ENCODE measurements at regions not wholly inside any gene's neighbourhood (a gene's known extent, or its start where the extent isn't known, plus 50 kb on each side); places are given as distances from the start of the nearest gene placed in this dataset.

DNA sequence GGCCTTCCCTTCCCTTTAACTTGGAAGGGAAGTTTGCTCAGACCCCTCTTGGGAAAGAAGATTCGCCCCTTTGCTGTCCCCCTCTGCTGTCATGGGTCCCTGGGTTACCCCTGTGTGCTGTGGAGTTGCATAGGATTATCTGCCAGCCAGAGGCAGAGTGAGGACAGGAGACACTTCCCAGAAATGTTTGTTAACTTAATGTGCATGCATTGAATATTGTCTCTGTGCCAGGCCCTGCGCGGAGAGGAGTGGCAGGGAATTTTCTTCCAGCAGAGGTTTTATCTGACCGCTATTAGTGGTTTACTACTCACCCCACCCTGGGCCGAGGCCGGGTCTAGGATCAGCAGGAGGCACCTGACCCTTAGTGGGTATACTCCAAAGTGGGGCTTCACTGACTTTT is 894.8 kb downstream of the TBC1D22A start (continued):
- TF ChIP-seq ZNF565 (CRISPR knock-in tag; conservative IDR thresholded peaks at IDR 0.05; ENCODE audit: low read depth): no peak
- no peak for TF ChIP-seq GLIS3 (CRISPR knock-in tag; IDR thresholded peaks at IDR 0.05)
- TF ChIP-seq TCF4 (CRISPR knock-in tag; IDR thresholded peaks at IDR 0.05; ENCODE audit: borderline replicate concordance): no peak
- TF ChIP-seq ZFP3 (CRISPR knock-in tag; IDR thresholded peaks at IDR 0.05): no peak
- no peak for TF ChIP-seq ZNF70 (CRISPR knock-in tag; IDR thresholded peaks at IDR 0.05)
- TF ChIP-seq OSR1 (CRISPR knock-in tag; IDR thresholded peaks at IDR 0.05): no peak
- TF ChIP-seq, protein P1, sequence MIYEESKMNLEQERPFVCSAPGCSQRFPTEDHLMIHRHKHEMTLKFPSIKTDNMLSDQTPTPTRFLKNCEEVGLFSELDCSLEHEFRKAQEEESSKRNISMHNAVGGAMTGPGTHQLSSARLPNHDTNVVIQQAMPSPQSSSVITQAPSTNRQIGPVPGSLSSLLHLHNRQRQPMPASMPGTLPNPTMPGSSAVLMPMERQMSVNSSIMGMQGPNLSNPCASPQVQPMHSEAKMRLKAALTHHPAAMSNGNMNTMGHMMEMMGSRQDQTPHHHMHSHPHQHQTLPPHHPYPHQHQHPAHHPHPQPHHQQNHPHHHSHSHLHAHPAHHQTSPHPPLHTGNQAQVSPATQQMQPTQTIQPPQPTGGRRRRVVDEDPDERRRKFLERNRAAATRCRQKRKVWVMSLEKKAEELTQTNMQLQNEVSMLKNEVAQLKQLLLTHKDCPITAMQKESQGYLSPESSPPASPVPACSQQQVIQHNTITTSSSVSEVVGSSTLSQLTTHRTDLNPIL (CRISPR knock-in tag; IDR thresholded peaks at IDR 0.05; ENCODE audit: low read depth): no peak
- TF ChIP-seq, protein P2, sequence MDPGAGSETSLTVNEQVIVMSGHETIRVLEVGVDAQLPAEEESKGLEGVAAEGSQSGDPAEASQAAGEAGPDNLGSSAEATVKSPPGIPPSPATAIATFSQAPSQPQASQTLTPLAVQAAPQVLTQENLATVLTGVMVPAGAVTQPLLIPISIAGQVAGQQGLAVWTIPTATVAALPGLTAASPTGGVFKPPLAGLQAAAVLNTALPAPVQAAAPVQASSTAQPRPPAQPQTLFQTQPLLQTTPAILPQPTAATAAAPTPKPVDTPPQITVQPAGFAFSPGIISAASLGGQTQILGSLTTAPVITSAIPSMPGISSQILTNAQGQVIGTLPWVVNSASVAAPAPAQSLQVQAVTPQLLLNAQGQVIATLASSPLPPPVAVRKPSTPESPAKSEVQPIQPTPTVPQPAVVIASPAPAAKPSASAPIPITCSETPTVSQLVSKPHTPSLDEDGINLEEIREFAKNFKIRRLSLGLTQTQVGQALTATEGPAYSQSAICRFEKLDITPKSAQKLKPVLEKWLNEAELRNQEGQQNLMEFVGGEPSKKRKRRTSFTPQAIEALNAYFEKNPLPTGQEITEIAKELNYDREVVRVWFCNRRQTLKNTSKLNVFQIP (CRISPR knock-in tag; IDR thresholded peaks at IDR 0.05; ENCODE audit: borderline replicate concordance, low read depth): no peak
- no peak for TF ChIP-seq SNAI2 (CRISPR knock-in tag; IDR thresholded peaks at IDR 0.05)
- TF ChIP-seq ZC3H10 (CRISPR knock-in tag; IDR thresholded peaks at IDR 0.05): no peak

DNA sequence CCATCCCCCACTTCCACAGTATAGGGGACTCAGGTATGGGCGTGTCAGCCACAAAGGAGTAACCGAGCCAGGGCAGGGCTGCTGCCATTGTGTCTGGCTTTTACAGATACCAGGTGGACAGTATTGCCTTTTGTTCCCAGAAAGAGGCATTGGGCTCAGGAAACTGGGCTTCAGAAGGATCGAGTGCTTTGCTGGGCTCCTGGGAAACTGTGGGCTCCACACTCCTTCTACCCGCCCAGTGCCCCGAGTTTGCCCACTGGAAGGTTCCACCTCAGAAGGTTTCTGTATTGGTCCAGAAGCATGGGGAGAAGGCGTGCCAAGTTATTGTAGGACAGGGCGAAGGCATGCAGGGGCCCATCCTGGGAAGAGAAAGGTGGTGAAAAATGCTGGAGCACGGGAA is 894.4 kb downstream of the TBC1D22A start:
- no peak for ATAC-seq
- TF ChIP-seq, protein P3, sequence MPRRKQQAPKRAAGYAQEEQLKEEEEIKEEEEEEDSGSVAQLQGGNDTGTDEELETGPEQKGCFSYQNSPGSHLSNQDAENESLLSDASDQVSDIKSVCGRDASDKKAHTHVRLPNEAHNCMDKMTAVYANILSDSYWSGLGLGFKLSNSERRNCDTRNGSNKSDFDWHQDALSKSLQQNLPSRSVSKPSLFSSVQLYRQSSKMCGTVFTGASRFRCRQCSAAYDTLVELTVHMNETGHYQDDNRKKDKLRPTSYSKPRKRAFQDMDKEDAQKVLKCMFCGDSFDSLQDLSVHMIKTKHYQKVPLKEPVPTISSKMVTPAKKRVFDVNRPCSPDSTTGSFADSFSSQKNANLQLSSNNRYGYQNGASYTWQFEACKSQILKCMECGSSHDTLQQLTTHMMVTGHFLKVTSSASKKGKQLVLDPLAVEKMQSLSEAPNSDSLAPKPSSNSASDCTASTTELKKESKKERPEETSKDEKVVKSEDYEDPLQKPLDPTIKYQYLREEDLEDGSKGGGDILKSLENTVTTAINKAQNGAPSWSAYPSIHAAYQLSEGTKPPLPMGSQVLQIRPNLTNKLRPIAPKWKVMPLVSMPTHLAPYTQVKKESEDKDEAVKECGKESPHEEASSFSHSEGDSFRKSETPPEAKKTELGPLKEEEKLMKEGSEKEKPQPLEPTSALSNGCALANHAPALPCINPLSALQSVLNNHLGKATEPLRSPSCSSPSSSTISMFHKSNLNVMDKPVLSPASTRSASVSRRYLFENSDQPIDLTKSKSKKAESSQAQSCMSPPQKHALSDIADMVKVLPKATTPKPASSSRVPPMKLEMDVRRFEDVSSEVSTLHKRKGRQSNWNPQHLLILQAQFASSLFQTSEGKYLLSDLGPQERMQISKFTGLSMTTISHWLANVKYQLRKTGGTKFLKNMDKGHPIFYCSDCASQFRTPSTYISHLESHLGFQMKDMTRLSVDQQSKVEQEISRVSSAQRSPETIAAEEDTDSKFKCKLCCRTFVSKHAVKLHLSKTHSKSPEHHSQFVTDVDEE (CRISPR knock-in tag; IDR thresholded peaks at IDR 0.05): no peak
- TF ChIP-seq RARB (CRISPR knock-in tag; IDR thresholded peaks at IDR 0.05) (no peak), BACH2 (CRISPR knock-in tag; IDR thresholded peaks at IDR 0.05; ENCODE audit: borderline replicate concordance) (no peak), ZNF8 (CRISPR knock-in tag; IDR thresholded peaks at IDR 0.05) (no peak), GLIS3 (CRISPR knock-in tag; IDR thresholded peaks at IDR 0.05) (no peak), ESRRG (CRISPR knock-in tag; IDR thresholded peaks at IDR 0.05) (no peak), TOX (CRISPR knock-in tag; IDR thresholded peaks at IDR 0.05; ENCODE audit: borderline replicate concordance) (no peak)
- TF ChIP-seq, protein P4, sequence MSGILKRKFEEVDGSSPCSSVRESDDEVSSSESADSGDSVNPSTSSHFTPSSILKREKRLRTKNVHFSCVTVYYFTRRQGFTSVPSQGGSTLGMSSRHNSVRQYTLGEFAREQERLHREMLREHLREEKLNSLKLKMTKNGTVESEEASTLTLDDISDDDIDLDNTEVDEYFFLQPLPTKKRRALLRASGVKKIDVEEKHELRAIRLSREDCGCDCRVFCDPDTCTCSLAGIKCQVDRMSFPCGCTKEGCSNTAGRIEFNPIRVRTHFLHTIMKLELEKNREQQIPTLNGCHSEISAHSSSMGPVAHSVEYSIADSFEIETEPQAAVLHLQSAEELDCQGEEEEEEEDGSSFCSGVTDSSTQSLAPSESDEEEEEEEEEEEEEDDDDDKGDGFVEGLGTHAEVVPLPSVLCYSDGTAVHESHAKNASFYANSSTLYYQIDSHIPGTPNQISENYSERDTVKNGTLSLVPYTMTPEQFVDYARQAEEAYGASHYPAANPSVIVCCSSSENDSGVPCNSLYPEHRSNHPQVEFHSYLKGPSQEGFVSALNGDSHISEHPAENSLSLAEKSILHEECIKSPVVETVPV (CRISPR knock-in tag; IDR thresholded peaks at IDR 0.05): no peak

DNA sequence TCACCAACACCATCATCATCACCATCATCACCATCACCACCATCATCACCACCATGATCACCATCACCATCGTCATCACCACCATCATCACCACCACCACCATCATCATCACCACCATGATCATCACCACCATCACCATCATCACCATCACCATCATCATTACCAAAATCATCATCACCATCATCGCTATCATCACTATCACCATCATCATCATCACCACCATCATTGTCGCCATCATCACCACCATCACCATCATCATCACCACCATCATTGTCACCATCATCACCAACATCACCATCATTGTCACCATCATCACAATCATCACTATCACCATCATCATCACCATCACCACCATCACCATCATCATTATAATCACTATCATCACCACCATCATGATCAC is 893.5 kb downstream of the TBC1D22A start:
- TF ChIP-seq ZFP30 (CRISPR knock-in tag; IDR thresholded peaks at IDR 0.05) (no peak), OSR1 (CRISPR knock-in tag; IDR thresholded peaks at IDR 0.05) (no peak), TCF4 (CRISPR knock-in tag; IDR thresholded peaks at IDR 0.05; ENCODE audit: borderline replicate concordance) (no peak), ISL1 (CRISPR knock-in tag; IDR thresholded peaks at IDR 0.05) (no peak)
- TF ChIP-seq, protein P4 (CRISPR knock-in tag; IDR thresholded peaks at IDR 0.05): no peak
- no peak for ATAC-seq

DNA sequence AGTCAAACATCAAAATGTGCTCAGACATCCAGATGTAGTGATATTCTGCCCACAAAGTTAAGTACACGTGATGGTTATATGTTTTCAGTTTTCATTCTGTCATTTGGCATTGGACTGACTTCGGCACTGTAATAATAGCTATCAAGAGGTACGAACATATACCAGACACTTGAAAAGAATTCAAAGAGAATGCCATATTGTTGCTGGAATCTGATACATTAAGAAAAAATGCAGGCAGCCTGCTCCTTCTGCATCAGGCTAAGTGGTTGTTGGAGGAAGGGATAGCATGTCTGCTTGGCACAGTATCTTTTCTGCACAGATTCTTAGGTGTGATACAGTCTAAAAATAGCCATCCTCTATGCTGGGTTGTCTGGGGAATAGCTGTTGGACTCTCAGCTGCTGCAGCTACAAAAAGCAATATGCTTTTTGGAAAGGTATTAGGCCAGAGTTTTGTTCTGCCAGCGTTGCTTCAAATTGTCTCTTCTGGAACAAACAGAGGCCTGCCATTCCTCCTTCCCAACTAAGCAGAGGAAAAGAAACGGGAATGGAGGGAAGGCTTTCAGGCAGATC is 892.6 kb downstream of the TBC1D22A start:
- peak; percentile 86 for ATAC-seq
- TF ChIP-seq ZFP30 (CRISPR knock-in tag; IDR thresholded peaks at IDR 0.05): no peak
- peak; percentile 85 for TF ChIP-seq ISL1 (CRISPR knock-in tag; IDR thresholded peaks at IDR 0.05)

Data from SK-N-SH treated with all-trans-retinoic acid at 6 μM for 48 hours (cell line).